Uterus (tissue), 3 donors: ENCODE measurements at regions not wholly inside any gene's neighbourhood (a gene's known extent, or its start where the extent isn't known, plus 50 kb on each side); places are given as distances from the start of the nearest gene placed in this dataset.

Experiments
- DNase-seq, 2 donors: peaks; one replicate each; pipeline ENCODE4 v3.0.0-alpha.2; 2019 to 2020
- H3K27ac ChIP-seq, 2 donors: fragments of 200-600 bp; sonication (generic); 1 replicate in 1 of 2; 2 replicates in 1 of 2; pipeline ENCODE4 v1.5.1; 2016 to 2018
- H3K27me3 ChIP-seq, 2 donors: fragments of 200-600 bp; sonication (generic); one replicate each; pipeline ENCODE4 v1.5.1; 2018 to 2019; ENCODE audit warnings: control low read depth in 1 of 2
- H3K36me3 ChIP-seq, 2 donors: fragments of 200-600 bp; sonication (generic); one replicate each; pipeline ENCODE4 v1.5.1; 2019; ENCODE audit warnings: control low read depth in 1 of 2
- H3K4me1 ChIP-seq, 2 donors: fragments of 200-600 bp; sonication (generic); one replicate each; pipeline ENCODE4 v1.5.1; 2018 to 2019; ENCODE audit warnings: control low read depth in 1 of 2
- H3K4me3 ChIP-seq, 2 donors: fragments of 200-600 bp; sonication (generic); 1 replicate in 1 of 2; 2 replicates in 1 of 2; pipeline ENCODE4 v1.5.1; 2018 to 2019; ENCODE audit warnings: mild to moderate bottlenecking in 1 of 2
- H3K9me3 ChIP-seq, 2 donors: fragments of 200-600 bp; sonication (generic); one replicate each; pipeline ENCODE4 v1.5.1; 2019; ENCODE audit warnings: control low read depth in 1 of 2
- CTCF ChIP-seq, 4 experiments: fragments of 200-600 bp in 2 of 4; fragments of 450-650 bp in 2 of 4; sonication (generic) in 2 of 4; IDR thresholded peaks; one replicate each; pipeline ENCODE4 v1.5.1; 2016 to 2019; ENCODE audit warnings: antibody characterized with exemption in 4 of 4, mild to moderate bottlenecking in 2 of 4, moderate library complexity in 1 of 4
- POLR2A ChIP-seq, 2 donors: fragments of 450-650 bp; IDR thresholded peaks; one replicate each; pipeline ENCODE4 v1.6.1; 2016; ENCODE audit warnings: antibody characterized with exemption in 2 of 2, mild to moderate bottlenecking in 1 of 2, moderate library complexity in 1 of 2
- intact Hi-C: fragments of 100-400 bp; cut with DNase I; formaldehyde crosslinking; loops from one replicate; pipeline ENCODE4 v1.15.1; 2023; ENCODE audit warnings: low total_unique reads
- donor health status: DM: yes; HTN: yes; CAD: no.

GRCh38 chr6:147873816-147874215, 365.3 kb downstream of the SAMD5 start:
- Histone ChIP-seq H3K4me3 (no peak overlapping the region), H3K4me1 (no peaks in the 10 kb centered on the region), H3K9me3 (no peaks in the 10 kb centered on the region), H3K27ac (no peak overlapping the region), H3K36me3 (no peaks in the 10 kb centered on the region), H3K27me3 (no peaks in the 10 kb centered on the region)
- no peak for DNase-seq
- intact Hi-C loops: no loop called here
- no peak for TF ChIP-seq CTCF (IDR thresholded peaks at IDR 0.05)
- no peak for TF ChIP-seq POLR2A (IDR thresholded peaks at IDR 0.05)

GRCh38 chr6:147874322-147874721, 365.8 kb downstream of the SAMD5 start:
- no peak for DNase-seq
- TF ChIP-seq CTCF (IDR thresholded peaks at IDR 0.05): no peak
- no peak for TF ChIP-seq POLR2A (IDR thresholded peaks at IDR 0.05)
- no peaks in the 10 kb centered on the region for H3K4me1 ChIP-seq
- no peaks in the 10 kb centered on the region for H3K27me3 ChIP-seq
- no peak overlapping the region for H3K27ac ChIP-seq
- intact Hi-C loops: no loop called here
- H3K36me3 ChIP-seq: no peaks in the 10 kb centered on the region
- no peak overlapping the region for H3K4me3 ChIP-seq
- H3K9me3 ChIP-seq: no peaks in the 10 kb centered on the region

- intact Hi-C loops: no loop called here
- no peaks in the 10 kb centered on the region for H3K9me3 ChIP-seq
- TF ChIP-seq POLR2A (IDR thresholded peaks at IDR 0.05): no peak
- TF ChIP-seq CTCF (IDR thresholded peaks at IDR 0.05): no peak
- no peaks in the 10 kb centered on the region for H3K27me3 ChIP-seq
- no peak overlapping the region for H3K27ac ChIP-seq
- H3K4me3 ChIP-seq: no peak overlapping the region
- DNase-seq: no peak
- H3K36me3 ChIP-seq: no peaks in the 10 kb centered on the region
- H3K4me1 ChIP-seq: no peaks in the 10 kb centered on the region
These were observed 370.6 kb downstream of the SAMD5 start for GRCh38 chr6:147879031-147879580.

GRCh38 chr6:147881432-147881831, 372.9 kb downstream of the SAMD5 start:
- H3K4me1 ChIP-seq: no peaks in the 10 kb centered on the region
- H3K9me3 ChIP-seq: no peaks in the 10 kb centered on the region
- intact Hi-C loops: no loop called here
- TF ChIP-seq POLR2A (IDR thresholded peaks at IDR 0.05): no peak
- TF ChIP-seq CTCF (IDR thresholded peaks at IDR 0.05): no peak
- H3K27me3 ChIP-seq: no peaks in the 10 kb centered on the region
- H3K36me3 ChIP-seq: no peaks in the 10 kb centered on the region
- H3K27ac ChIP-seq: no peak overlapping the region
- no peak for DNase-seq
- H3K4me3 ChIP-seq: no peak overlapping the region

GRCh38 chr6:147888374-147888773, 379.9 kb downstream of the SAMD5 start:
- no peak overlapping the region for H3K27ac ChIP-seq
- TF ChIP-seq POLR2A (IDR thresholded peaks at IDR 0.05): no peak
- no peak for TF ChIP-seq CTCF (IDR thresholded peaks at IDR 0.05)
- H3K36me3 ChIP-seq: no peaks in the 10 kb centered on the region
- H3K27me3 ChIP-seq: no peaks in the 10 kb centered on the region
- intact Hi-C loops: no loop called here
- H3K4me1 ChIP-seq: no peaks in the 10 kb centered on the region
- DNase-seq: no peak
- no peak overlapping the region for H3K4me3 ChIP-seq
- no peaks in the 10 kb centered on the region for H3K9me3 ChIP-seq
